H1 (cell line): ENCODE measurements at regions not wholly inside any gene's neighbourhood (a gene's known extent, or its start where the extent isn't known, plus 50 kb on each side); places are given as distances from the start of the nearest gene placed in this dataset.

Experiments used
- CTCF ChIA-PET: fragments of 300-600 bp; sonication (Branson Sonifier 250); formaldehyde crosslinking; loops from one replicate; lab custom pipeline; 2021; ENCODE audit not compliant: partially characterized antibody; lab: Charles Lee
- POLR2A ChIA-PET: fragments of 300-600 bp; sonication (Branson Sonifier 250); formaldehyde crosslinking; loops from one replicate; lab custom pipeline; 2021; ENCODE audit warnings: inconsistent platforms; ENCODE audit not compliant: partially characterized antibody; lab: Charles Lee
- DNase-seq, 2 experiments: peaks; one replicate each; pipeline versions ENCODE4 v3.0.0 to v3.0.0-alpha.2; 2010 to 2022; ENCODE audit warnings: low spot score in 2 of 2, low read depth in 1 of 2, mixed read lengths in 1 of 2
- FAIRE-seq: peaks from 2 replicates; lab custom pipeline; 2011; peaks lifted over from hg19 to GRCh38; lab: Jason Lieb, UNC
- H2AFZ ChIP-seq: 2 replicates; pipeline ENCODE4 v1.8.1; 2012; ENCODE audit warnings: low read length, inconsistent platforms
- H2AK5ac ChIP-seq: 2 replicates; pipeline ENCODE4 v1.6.1; 2013; ENCODE audit warnings: low read depth, low read length
- H2BK120ac ChIP-seq: replicated peaks from 2 replicates; pipeline ENCODE3; 2013; ENCODE audit warnings: low read depth, low read length, inconsistent platforms
- H2BK12ac ChIP-seq: 2 replicates; pipeline ENCODE4 v1.6.1; 2013; ENCODE audit warnings: low read depth, low read length
- H2BK15ac ChIP-seq: 2 replicates; pipeline ENCODE4 v1.6.1; 2013; ENCODE audit warnings: low read length
- H2BK20ac ChIP-seq: 2 replicates; pipeline ENCODE4 v1.6.1; 2013; ENCODE audit warnings: low read length
- H2BK5ac ChIP-seq: 2 replicates; pipeline ENCODE4 v1.6.1; 2013; ENCODE audit warnings: low read depth, low read length
- H3K14ac ChIP-seq: 2 replicates; pipeline ENCODE4 v1.6.1; 2013; ENCODE audit warnings: inconsistent platforms; ENCODE audit not compliant: insufficient read length
- H3K18ac ChIP-seq: 2 replicates; pipeline ENCODE4 v1.6.1; 2013; ENCODE audit warnings: low read length; ENCODE audit errors: extremely low read depth
- H3K23ac ChIP-seq: 2 replicates; pipeline ENCODE4 v1.6.1; 2013; ENCODE audit warnings: inconsistent platforms; ENCODE audit not compliant: insufficient read length
- H3K23me2 ChIP-seq: 2 replicates; pipeline ENCODE4 v1.6.1; 2013; ENCODE audit warnings: low read depth, low read length
- H3K27ac ChIP-seq: 2 replicates; pipeline ENCODE4 v1.6.1; 2011; ENCODE audit warnings: low read depth, low read length, inconsistent platforms
- H3K27me3 ChIP-seq, 4 experiments: replicated peaks in 1 of 4; 1 replicate in 1 of 4; 2 replicates in 3 of 4; pipeline versions ENCODE4 v1.6.1 to v1.8.1; 2011 to 2013; ENCODE audit warnings: low read length in 3 of 4, mild to moderate bottlenecking in 3 of 4, inconsistent platforms in 2 of 4, mixed read lengths in 2 of 4, moderate library complexity in 1 of 4; ENCODE audit not compliant: control insufficient read depth in 3 of 4, insufficient read depth in 3 of 4; ENCODE audit errors: extremely low read depth in 1 of 4
- H3K36me3 ChIP-seq, 4 experiments: 2 replicates each; pipeline versions ENCODE4 v1.6.1 to v1.8.1; 2011 to 2013; ENCODE audit warnings: mild to moderate bottlenecking in 4 of 4, low read length in 3 of 4, moderate library complexity in 2 of 4, control low read depth in 1 of 4, inconsistent platforms in 1 of 4; ENCODE audit not compliant: insufficient read depth in 4 of 4, control insufficient read depth in 2 of 4
- H3K4ac ChIP-seq: replicated peaks from 2 replicates; pipeline ENCODE3; 2013; ENCODE audit warnings: low read length, low read depth, mixed read lengths, inconsistent platforms; ENCODE audit not compliant: insufficient read length
- H3K4me1 ChIP-seq, 4 experiments: replicated peaks in 1 of 4; 1 replicate in 1 of 4; 2 replicates in 3 of 4; pipeline versions ENCODE4 v1.6.1 to v1.8.1; 2011 to 2013; ENCODE audit warnings: low read length in 3 of 4, inconsistent platforms in 2 of 4, mixed read lengths in 1 of 4; ENCODE audit not compliant: insufficient read depth in 4 of 4, control insufficient read depth in 3 of 4
- H3K4me2 ChIP-seq, 2 experiments: 2 replicates each; pipeline versions ENCODE4 v1.6.1 to v1.8.1; 2011 to 2013; ENCODE audit warnings: low read depth in 2 of 2, low read length in 2 of 2, control low read depth in 1 of 2, inconsistent platforms in 1 of 2, mild to moderate bottlenecking in 1 of 2; ENCODE audit not compliant: insufficient read depth in 1 of 2
- H3K4me3 ChIP-seq, 4 experiments: fragments of 200-600, 300-600 bp in 1 of 4; sonication (generic), shearing (Covaris generic), sonication (Bioruptor Twin) in 1 of 4; 2 replicates each; pipeline versions ENCODE4 v1.5.1 to v1.8.1; 2011 to 2016; ENCODE audit warnings: low read length in 4 of 4, low read depth in 3 of 4, control low read depth in 2 of 4, inconsistent platforms in 2 of 4, mild to moderate bottlenecking in 2 of 4, mixed read lengths in 1 of 4, moderate library complexity in 1 of 4; ENCODE audit not compliant: insufficient read depth in 2 of 4; ENCODE audit errors: extremely low read depth in 1 of 4
- H3K56ac ChIP-seq: replicated peaks from 2 replicates; pipeline ENCODE3; 2013; ENCODE audit warnings: low read depth, mild to moderate bottlenecking, mixed read lengths, low read length, inconsistent platforms; ENCODE audit not compliant: insufficient read length
- H3K79me1 ChIP-seq: 2 replicates; pipeline ENCODE4 v1.6.1; 2013; ENCODE audit warnings: low read depth, low read length, control low read depth
- H3K79me2 ChIP-seq, 2 experiments: 2 replicates each; pipeline versions ENCODE4 v1.6.1 to v1.8.1; 2012 to 2013; ENCODE audit warnings: low read length in 2 of 2, mild to moderate bottlenecking in 2 of 2, inconsistent platforms in 1 of 2; ENCODE audit not compliant: insufficient read depth in 2 of 2, control insufficient read depth in 1 of 2
- H3K9ac ChIP-seq, 4 experiments: replicated peaks in 1 of 4; 1 replicate in 1 of 4; 2 replicates in 3 of 4; pipeline versions ENCODE4 v1.6.1 to v1.8.1; 2011 to 2013; ENCODE audit warnings: low read depth in 3 of 4, low read length in 3 of 4, control low read depth in 2 of 4, mild to moderate bottlenecking in 2 of 4, moderate library complexity in 2 of 4, inconsistent platforms in 1 of 4; ENCODE audit errors: extremely low read depth in 1 of 4
- H3K9me3 ChIP-seq, 2 experiments: 2 replicates each; pipeline versions ENCODE4 v1.6.1 to v1.8.1; 2012 to 2013; ENCODE audit warnings: mild to moderate bottlenecking in 2 of 2, moderate library complexity in 2 of 2, control low read depth in 1 of 2, inconsistent platforms in 1 of 2, low read depth in 1 of 2, low read length in 1 of 2, mixed read lengths in 1 of 2; ENCODE audit not compliant: insufficient read depth in 2 of 2
- H4K20me1 ChIP-seq, 2 experiments: replicated peaks in 1 of 2; 2 replicates each; pipeline versions ENCODE3 to v1.8.1; 2011 to 2013; ENCODE audit warnings: inconsistent platforms in 2 of 2, low read length in 2 of 2, mild to moderate bottlenecking in 1 of 2; ENCODE audit not compliant: insufficient read depth in 2 of 2, control insufficient read depth in 1 of 2
- H4K5ac ChIP-seq: 2 replicates; pipeline ENCODE4 v1.6.1; 2013; ENCODE audit warnings: low read length, low read depth, mixed read lengths, inconsistent platforms; ENCODE audit not compliant: insufficient read length
- H4K8ac ChIP-seq: 2 replicates; pipeline ENCODE4 v1.8.0; 2013; ENCODE audit warnings: mild to moderate bottlenecking, moderate library complexity, low read length, inconsistent platforms; ENCODE audit not compliant: insufficient read depth; ENCODE audit errors: extremely low read depth
- H4K91ac ChIP-seq: replicated peaks from 2 replicates; pipeline ENCODE3; 2013; ENCODE audit warnings: low read length, mixed read lengths, inconsistent platforms; ENCODE audit not compliant: insufficient read length
- CBX5 ChIP-seq: fragments of 300-800, 300-1000 bp; sonication (generic); IDR thresholded peaks from 2 replicates; pipeline ENCODE4 v1.7.1; 2016; ENCODE audit warnings: antibody characterized with exemption, low read length, low read depth
- CTBP2 ChIP-seq: IDR thresholded peaks from 2 replicates; pipeline ENCODE4 v1.7.0; 2011; ENCODE audit warnings: borderline replicate concordance, mild to moderate bottlenecking, moderate library complexity, mixed read lengths, low read length; ENCODE audit not compliant: insufficient read depth, insufficient read length
- GTF2F1 ChIP-seq: IDR thresholded peaks from 2 replicates; pipeline ENCODE4 v1.6.1; 2012; ENCODE audit warnings: low read depth, low read length, improper control_type of control experiment, borderline replicate concordance
- KDM4A ChIP-seq: IDR thresholded peaks from one replicate; pipeline ENCODE4 v1.7.1; 2012; ENCODE audit warnings: low read depth, mild to moderate bottlenecking, moderate library complexity, low read length, inconsistent platforms; ENCODE audit not compliant: severe bottlenecking
- PHF8 ChIP-seq: fragments of 200-600 bp; sonication (generic); conservative IDR thresholded peaks from 2 replicates; pipeline ENCODE4 v1.7.1; 2012; ENCODE audit warnings: low read depth, mild to moderate bottlenecking, inconsistent platforms, low read length, moderate library complexity
- POU5F1 ChIP-seq: IDR thresholded peaks from 2 replicates; pipeline ENCODE4 v1.6.1; 2011; ENCODE audit warnings: low read depth, mild to moderate bottlenecking, low read length, moderate library complexity
- RBBP5 ChIP-seq: IDR thresholded peaks from 2 replicates; pipeline ENCODE4 v1.7.1; 2012; ENCODE audit warnings: low read depth, mild to moderate bottlenecking, inconsistent platforms, low read length, moderate library complexity, borderline replicate concordance
- SP1 ChIP-seq: IDR thresholded peaks from 2 replicates; pipeline ENCODE4 v1.6.1; 2011; ENCODE audit warnings: low read depth, low read length
- WGBS, 2 experiments: shearing (Covaris generic) in 1 of 2; methylation state at CpG; one replicate each; pipeline versions ENCODE4 v1.1.6 to v1.1.7; 2013 to 2015; ENCODE audit warnings: low lambda C conversion rate in 2 of 2, mixed read lengths in 2 of 2, inconsistent platforms in 1 of 2, low coverage in 1 of 2, missing lambda C conversion rate in 1 of 2; ENCODE audit not compliant: insufficient replicate concordance in 2 of 2, insufficient coverage in 1 of 2, insufficient read length in 1 of 2; ENCODE audit errors: extremely low coverage in 1 of 2, missing lambda C conversion rate in 1 of 2; 5-methylcytosine and 5-hydroxymethylcytosine counted together
- TF ChIP-seq, protein P1 (sequence below): IDR thresholded peaks from 2 replicates; pipeline ENCODE4 v1.6.1; 2012; ENCODE audit warnings: low read length, inconsistent platforms
- TF ChIP-seq, protein P2 (sequence below): IDR thresholded peaks from 2 replicates; pipeline ENCODE4 v1.6.1; 2012; ENCODE audit warnings: inconsistent platforms
- TF ChIP-seq, protein P3 (sequence below): IDR thresholded peaks from 2 replicates; pipeline ENCODE4 v1.6.1; 2012; ENCODE audit warnings: inconsistent platforms

DNA sequence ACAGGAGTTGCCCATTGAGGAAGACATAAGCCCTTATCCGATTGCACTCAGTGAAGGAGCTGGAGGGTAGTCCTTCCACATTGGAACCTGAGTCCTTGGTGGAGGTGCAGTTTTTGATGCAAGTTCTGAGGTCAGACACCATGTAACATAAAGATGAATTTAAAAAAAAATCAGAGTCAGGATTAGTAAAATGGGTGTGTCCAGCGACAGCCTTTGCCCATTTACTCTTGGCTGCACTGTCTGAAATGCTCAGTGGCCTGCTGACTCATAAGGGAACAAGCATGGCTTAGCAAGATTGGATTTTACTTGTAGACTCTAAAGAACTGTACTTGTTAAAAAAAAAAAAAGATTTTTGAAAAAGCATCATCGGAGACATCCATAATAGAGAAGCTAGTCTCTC is 241.1 kb upstream of the TOPAZ1 start:
- Histone ChIP-seq H4K91ac (no peak overlapping the region), H3K23me2 (peaks cover 37% of the 10 kb centered on the region), H3K23ac (no peak overlapping the region), H2AFZ (no peak overlapping the region), H3K56ac (no peak overlapping the region), H3K4me3 (no peak overlapping the region), H2BK20ac (no peak overlapping the region), H3K9ac (no peak overlapping the region), H4K20me1 (no peaks in the 10 kb centered on the region), H3K9me3 (peaks cover 0 to 2% of the 10 kb centered on the region in 2 experiments; a peak in 2 of 4 replicates), H3K27ac (no peak overlapping the region), H4K8ac (no peak overlapping the region), H3K4ac (no peak overlapping the region), H2BK15ac (no peak overlapping the region), H2BK12ac (no peak overlapping the region), H3K36me3 (no peaks in the 10 kb centered on the region), H3K79me2 (no peaks in the 10 kb centered on the region), H4K5ac (no peak overlapping the region), H2BK120ac (no peak overlapping the region), H3K27me3 (peaks cover 21 to 46% (median 41%) of the 10 kb centered on the region in 4 experiments), H2BK5ac (no peak overlapping the region), H2AK5ac (no peak overlapping the region; the same call in 1 of the 2 replicates), H3K79me1 (no peaks in the 10 kb centered on the region), H3K14ac (no peak overlapping the region), H3K18ac (no peak overlapping the region), H3K4me1 (peaks cover 0 to 22% (median 13%) of the 10 kb centered on the region in 4 experiments; a peak in 6 of 7 replicates), H3K4me2 (peak overlapping the region in 1 of 2 experiments; percentile 91; a peak in 2 of 4 replicates)
- 89% methylated on average over 3 of the region's 3 CpGs; no CpG with 5 or more reads in 1 of the 2 experiments for WGBS, 2 experiments
- FAIRE-seq: no peak
- CTCF ChIA-PET: interaction anchor here (1.3 kb wide), 1 partner anchor 130 kb away, joined by 3 read pairs; no protein-coding TSS in a partner anchor
- POLR2A ChIA-PET: interaction anchor here (0.6 to 1.5 kb wide), 3 partner anchors 19 to 88 kb away, joined by 3 to 5 read pairs (median 3); no protein-coding TSS in a partner anchor
- no peak for DNase-seq
- TF ChIP-seq RBBP5 (no peak), PHF8 (no peak), GTF2F1 (no peak), POU5F1 (no peak), CTBP2 (no peak), CBX5 (no peak), SP1 (no peak), KDM4A (no peak)
- TF ChIP-seq, protein P1, sequence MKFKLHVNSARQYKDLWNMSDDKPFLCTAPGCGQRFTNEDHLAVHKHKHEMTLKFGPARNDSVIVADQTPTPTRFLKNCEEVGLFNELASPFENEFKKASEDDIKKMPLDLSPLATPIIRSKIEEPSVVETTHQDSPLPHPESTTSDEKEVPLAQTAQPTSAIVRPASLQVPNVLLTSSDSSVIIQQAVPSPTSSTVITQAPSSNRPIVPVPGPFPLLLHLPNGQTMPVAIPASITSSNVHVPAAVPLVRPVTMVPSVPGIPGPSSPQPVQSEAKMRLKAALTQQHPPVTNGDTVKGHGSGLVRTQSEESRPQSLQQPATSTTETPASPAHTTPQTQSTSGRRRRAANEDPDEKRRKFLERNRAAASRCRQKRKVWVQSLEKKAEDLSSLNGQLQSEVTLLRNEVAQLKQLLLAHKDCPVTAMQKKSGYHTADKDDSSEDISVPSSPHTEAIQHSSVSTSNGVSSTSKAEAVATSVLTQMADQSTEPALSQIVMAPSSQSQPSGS: no peak
- TF ChIP-seq, protein P2, sequence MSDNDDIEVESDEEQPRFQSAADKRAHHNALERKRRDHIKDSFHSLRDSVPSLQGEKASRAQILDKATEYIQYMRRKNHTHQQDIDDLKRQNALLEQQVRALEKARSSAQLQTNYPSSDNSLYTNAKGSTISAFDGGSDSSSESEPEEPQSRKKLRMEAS: no peak
- TF ChIP-seq, protein P3, sequence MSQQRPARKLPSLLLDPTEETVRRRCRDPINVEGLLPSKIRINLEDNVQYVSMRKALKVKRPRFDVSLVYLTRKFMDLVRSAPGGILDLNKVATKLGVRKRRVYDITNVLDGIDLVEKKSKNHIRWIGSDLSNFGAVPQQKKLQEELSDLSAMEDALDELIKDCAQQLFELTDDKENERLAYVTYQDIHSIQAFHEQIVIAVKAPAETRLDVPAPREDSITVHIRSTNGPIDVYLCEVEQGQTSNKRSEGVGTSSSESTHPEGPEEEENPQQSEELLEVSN: no peak
